ENCODE measurements at regions not wholly inside any gene's neighbourhood (a gene's known extent, or its start where the extent isn't known, plus 50 kb on each side); places are given as distances from the start of the nearest gene placed in this dataset.

- in situ Hi-C loops (cut with HindIII; ENCODE audit: low pct_ligation_motif_present, low sequenced_read_pairs): no loop called here
- DNase-seq: no peak
- Histone ChIP-seq H3K36me3 (replicated peaks) (no peaks in the 10 kb centered on the region), H3K27ac (no peak overlapping the region), H3K27me3 (replicated peaks) (no peaks in the 10 kb centered on the region), H3K4me3 (ENCODE audit: low read depth, low read length) (no peak overlapping the region)
- TF ChIP-seq CTCF (IDR thresholded peaks at IDR 0.05; ENCODE audit: low read depth, low read length, missing control alignments): no peak
These were observed 436.0 kb upstream of the GRM3 start for GRCh38 chr7:86207740-86208139.

- in situ Hi-C loops (cut with HindIII; ENCODE audit: low pct_ligation_motif_present, low sequenced_read_pairs): no loop called here
- DNase-seq: no peak
- no peak for TF ChIP-seq CTCF (IDR thresholded peaks at IDR 0.05; ENCODE audit: low read depth, low read length, missing control alignments)
These were observed 440.9 kb upstream of the GRM3 start for GRCh38 chr7:86202833-86203232.

GRCh38 chr7:86201767-86202166, 441.9 kb upstream of the GRM3 start:
- no peak for TF ChIP-seq CTCF (IDR thresholded peaks at IDR 0.05; ENCODE audit: low read depth, low read length, missing control alignments)
- no peak for DNase-seq
- Histone ChIP-seq H3K4me3 (ENCODE audit: low read depth, low read length) (no peak overlapping the region), H3K27ac (no peak overlapping the region), H3K36me3 (replicated peaks) (no peaks in the 10 kb centered on the region), H3K27me3 (replicated peaks) (no peaks in the 10 kb centered on the region)
- in situ Hi-C loops (cut with HindIII; ENCODE audit: low pct_ligation_motif_present, low sequenced_read_pairs): no loop called here

More at GRCh38 chr7:86202833-86203232, 440.9 kb upstream of the GRM3 start:
- H3K27me3 ChIP-seq (replicated peaks): no peaks in the 10 kb centered on the region
- H3K4me3 ChIP-seq (ENCODE audit: low read depth, low read length): no peak overlapping the region
- H3K36me3 ChIP-seq (replicated peaks): no peaks in the 10 kb centered on the region
- no peak overlapping the region for H3K27ac ChIP-seq

GRCh38 chr7:86199881-86200614, 443.7 kb upstream of the GRM3 start:
- TF ChIP-seq CTCF (IDR thresholded peaks at IDR 0.05; ENCODE audit: low read depth, low read length, missing control alignments): no peak
- DNase-seq: no peak
- H3K4me3 ChIP-seq (ENCODE audit: low read depth, low read length): no peak overlapping the region
- H3K27ac ChIP-seq: no peak overlapping the region
- H3K36me3 ChIP-seq (replicated peaks): no peaks in the 10 kb centered on the region
- no peaks in the 10 kb centered on the region for H3K27me3 ChIP-seq (replicated peaks)
- in situ Hi-C loops (cut with HindIII; ENCODE audit: low pct_ligation_motif_present, low sequenced_read_pairs): no loop called here

- in situ Hi-C loops (cut with HindIII; ENCODE audit: low pct_ligation_motif_present, low sequenced_read_pairs): no loop called here
- Histone ChIP-seq H3K27ac (no peak overlapping the region), H3K36me3 (replicated peaks) (no peaks in the 10 kb centered on the region), H3K4me3 (ENCODE audit: low read depth, low read length) (no peak overlapping the region), H3K27me3 (replicated peaks) (no peaks in the 10 kb centered on the region)
- no peak for TF ChIP-seq CTCF (IDR thresholded peaks at IDR 0.05; ENCODE audit: low read depth, low read length, missing control alignments)
- DNase-seq: no peak
These were observed 453.4 kb upstream of the GRM3 start for GRCh38 chr7:86190351-86190750.

- Histone ChIP-seq H3K27ac (no peak overlapping the region), H3K27me3 (replicated peaks) (no peaks in the 10 kb centered on the region), H3K4me3 (ENCODE audit: low read depth, low read length) (no peak overlapping the region), H3K36me3 (replicated peaks) (no peaks in the 10 kb centered on the region)
- in situ Hi-C loops (cut with HindIII; ENCODE audit: low pct_ligation_motif_present, low sequenced_read_pairs): no loop called here
- no peak for TF ChIP-seq CTCF (IDR thresholded peaks at IDR 0.05; ENCODE audit: low read depth, low read length, missing control alignments)
- no peak for DNase-seq
These were observed 462.2 kb upstream of the GRM3 start for GRCh38 chr7:86181474-86181873.
